GM18861 (cell line): ENCODE measurements at regions not wholly inside any gene's neighbourhood (a gene's known extent, or its start where the extent isn't known, plus 50 kb on each side); places are given as distances from the start of the nearest gene placed in this dataset.
"Not testable (repeated sequence)": the region's sequence is repeated elsewhere in the genome, so short reads cannot be mapped to it uniquely, and the experiment has no call there.

Experiments
- ATAC-seq: cut with Tn5 transposase; IDR thresholded peaks from one replicate; pipeline ENCODE4 v1.9.1; 2021; ENCODE audit not compliant: unreplicated experiment

GRCh38 chr12:125956186-125956585 lies 891.0 kb downstream of the AACS start:
- no peak for ATAC-seq

GRCh38 chr12:125966641-125967040 lies 901.4 kb downstream of the AACS start:
- no peak for ATAC-seq

DNA sequence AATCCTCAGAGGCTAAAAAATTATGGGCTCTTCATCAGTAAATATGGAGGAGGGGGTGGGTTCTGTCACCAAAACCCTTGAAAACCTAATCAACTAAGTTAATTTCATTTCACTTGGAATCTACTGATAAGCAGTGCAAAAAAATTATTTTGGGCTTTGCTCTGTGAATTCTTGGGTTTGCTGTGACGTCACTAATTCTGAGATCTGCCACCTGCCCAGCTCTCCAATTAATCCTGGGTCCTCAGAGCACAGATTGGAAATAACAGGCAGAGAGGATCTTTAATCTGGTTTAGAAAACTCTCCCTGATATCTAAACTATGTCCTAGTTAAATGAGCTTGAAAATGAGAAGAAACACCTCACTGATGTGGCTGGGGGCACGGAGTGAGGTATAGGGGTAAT lies 903.2 kb downstream of the AACS start:
- ATAC-seq, result no peak

GRCh38 chr12:125971981-125972380 lies 906.7 kb downstream of the AACS start:
- no peak for ATAC-seq

DNA sequence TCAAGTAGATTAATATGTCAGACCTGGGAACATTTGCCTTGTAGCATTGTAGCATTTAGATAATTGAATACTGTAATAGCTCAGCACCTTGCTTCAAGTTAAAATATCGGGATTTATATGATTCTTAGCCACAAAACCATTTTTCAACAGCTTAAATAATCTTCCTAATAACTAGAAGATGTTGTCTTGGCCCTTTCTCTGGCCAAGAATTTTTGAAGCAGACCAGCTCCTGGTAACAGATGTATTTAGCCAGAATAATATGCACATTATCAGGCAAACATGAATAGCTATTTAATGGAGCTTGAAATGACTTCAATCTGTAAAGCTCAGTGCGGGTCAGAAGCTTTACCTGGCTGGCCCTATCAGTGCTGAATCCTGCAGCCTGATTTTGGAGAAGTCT lies 913.1 kb downstream of the AACS start:
- ATAC-seq, result no peak

DNA sequence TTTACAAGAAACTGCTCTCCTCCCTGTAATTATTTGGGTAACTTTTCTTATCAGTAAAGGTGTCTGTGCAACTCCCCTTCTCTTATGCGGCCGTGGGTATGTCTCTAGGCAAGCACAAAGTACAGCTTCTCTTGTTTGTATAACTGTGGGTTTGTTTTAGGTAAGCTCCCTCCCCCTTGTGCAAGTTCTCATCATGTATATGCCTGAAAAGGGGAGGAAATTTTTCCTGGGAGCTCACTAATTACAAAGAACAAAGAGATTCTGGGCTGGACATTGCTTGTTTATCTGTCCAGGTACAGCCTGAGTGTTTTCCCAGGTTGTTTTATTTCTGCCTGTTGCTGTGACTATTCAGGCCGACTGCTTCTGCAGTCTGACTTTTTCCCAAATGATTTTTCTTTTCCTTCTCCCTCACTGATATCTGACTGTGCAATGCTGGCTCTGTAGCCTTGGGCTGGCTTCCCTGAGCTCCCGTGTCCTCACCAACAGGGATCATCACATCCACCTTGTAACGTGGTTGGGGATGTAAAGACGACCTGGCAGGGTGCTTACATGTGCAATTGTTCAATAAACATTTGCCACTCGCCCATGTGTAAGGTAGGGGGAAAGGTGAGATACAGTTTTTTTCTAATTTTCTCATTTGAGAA lies 916.5 kb downstream of the AACS start:
- no peak for ATAC-seq

DNA sequence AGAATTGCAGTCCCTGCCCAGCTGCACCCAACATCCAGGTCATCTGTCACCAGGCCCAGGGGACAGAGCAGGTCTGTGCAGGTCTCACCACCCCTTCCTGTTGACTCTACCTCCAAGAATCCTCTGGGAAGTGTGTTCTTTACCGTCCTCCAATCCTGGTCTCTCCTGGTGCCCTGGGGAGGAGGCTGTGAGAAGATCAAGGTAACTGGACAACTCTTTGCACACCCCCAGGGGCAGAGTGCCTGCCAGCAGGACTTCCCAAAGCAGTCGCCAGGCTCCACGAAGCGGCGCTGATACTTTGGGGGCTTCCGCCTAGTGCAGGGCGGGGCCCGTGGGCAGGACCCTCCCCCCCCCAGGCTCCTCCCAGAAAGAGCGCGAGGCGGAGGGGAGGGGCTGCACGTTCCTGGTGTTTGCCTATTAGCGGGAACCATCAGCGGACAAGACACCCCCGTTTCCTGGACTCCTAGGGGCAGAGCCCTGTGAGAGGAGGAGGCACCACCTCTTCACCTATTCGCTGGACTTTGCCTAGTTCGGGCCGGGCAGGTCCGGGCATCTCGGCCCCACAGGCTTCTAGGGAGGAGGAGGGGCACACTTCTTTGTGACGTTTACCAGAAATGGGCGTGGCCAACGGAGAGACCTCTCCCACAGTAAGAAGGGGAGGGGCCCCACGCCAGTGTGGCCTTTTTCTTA lies 918.0 kb downstream of the AACS start:
- no peak for ATAC-seq

GRCh38 chr12:125983784-125984500 lies 918.7 kb downstream of the AACS start:
- ATAC-seq, result no peak

GRCh38 chr12:125988545-125988944 lies 923.3 kb downstream of the AACS start:
- no peak for ATAC-seq

- no peak for ATAC-seq
These were observed 924.5 kb downstream of the AACS start for GRCh38 chr12:125989696-125990095.

DNA sequence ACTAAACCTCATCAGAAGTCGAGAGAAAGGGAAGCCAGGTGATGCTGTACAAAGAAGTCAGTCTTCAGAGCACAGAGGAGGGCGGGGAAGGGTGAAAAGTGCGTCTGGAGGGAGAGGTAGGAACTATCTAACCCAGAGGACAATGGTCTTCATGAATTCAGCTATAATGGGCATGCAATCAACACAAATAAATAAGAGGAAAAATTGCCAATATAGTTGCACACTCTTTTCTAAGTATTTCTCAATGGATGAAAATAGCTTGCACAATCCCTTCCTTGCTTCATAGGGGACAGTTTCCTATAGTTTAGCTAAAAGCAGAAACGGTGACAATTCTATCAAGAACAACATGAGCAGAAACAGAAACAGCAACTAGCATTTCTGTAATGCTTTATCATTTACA lies 931.2 kb downstream of the AACS start:
- no peak for ATAC-seq

DNA sequence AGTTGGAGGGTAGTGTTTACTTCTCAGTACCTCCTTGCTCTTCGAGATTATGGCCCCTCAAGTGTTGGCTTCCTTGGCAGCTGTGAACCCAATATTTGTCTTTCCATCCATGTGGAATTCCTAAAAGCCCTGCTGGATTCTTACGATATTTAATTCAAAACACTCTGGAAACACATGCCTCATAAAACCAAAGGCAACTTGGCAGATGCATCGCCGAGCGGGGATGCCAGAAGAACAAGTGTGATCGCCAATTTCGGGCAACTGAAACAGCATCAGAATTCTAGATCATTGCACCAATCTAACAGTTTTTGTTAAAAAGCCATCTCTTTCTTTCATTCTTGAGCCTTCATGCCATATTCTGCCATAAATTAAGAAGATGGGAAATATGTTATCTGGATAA lies 934.4 kb downstream of the AACS start:
- no peak for ATAC-seq

- ATAC-seq, result no peak
These were observed 954.1 kb downstream of the AACS start for GRCh38 chr12:126019385-126019784.

DNA sequence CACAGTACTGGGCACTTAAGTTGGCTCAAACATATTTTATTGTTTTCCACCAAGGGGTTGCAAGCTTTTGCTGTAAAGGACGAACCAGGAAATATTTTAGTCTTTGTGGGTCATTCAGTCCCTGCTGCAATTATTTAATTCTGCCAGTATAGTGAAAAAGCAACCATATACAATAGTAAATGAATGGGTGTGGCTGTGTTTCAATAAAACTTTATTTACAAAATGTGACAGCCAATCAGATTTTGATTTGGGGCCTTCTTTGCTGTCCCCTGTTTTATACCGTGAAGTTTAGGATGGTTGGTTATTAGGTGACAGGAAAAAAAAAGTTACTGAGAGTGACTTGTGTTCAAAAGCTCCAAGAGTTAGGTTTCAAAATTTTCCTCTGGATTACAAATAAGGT lies 956.4 kb downstream of the AACS start:
- no peak for ATAC-seq

DNA sequence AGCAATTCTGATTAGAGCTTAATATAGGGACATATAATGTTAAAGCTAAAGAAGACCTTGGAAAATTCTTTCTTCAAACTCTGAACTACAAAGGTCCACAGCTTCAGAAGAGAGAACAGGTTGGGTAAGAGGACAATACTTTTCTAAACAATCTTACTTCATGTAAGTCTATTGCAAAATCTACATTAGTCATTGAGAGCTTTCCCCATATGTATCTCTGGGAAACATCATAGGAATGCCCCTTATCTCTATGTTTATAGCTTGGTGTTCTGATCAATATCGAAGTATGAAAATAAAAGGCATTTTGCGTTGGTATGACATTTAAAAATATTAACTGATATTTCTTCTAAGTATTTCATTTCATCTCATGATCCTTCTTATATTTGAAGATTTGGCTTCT lies 962.6 kb downstream of the AACS start:
- ATAC-seq, result no peak

- ATAC-seq, result no peak
These were observed 965.3 kb downstream of the AACS start for GRCh38 chr12:126030573-126030972.

DNA sequence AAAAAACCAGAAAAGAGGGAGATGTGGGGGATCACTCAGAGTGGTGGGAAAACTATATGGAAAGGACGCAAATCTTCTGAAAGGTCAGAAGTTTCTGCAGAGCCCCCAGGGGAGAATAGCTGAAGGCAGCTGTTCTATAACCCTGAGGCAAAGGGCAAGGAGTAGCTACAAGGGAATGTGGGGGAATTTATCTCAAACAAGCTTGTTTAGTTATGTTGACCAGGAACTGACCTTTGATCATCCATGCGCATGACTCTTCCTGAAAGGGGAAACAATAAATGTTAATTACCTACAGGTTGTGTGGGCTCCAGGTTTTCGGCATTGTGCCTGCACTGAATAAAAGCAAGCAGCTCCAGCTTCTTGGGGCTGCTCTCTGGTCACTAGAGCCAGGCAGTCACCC lies 968.5 kb downstream of the AACS start:
- ATAC-seq, result no peak

DNA sequence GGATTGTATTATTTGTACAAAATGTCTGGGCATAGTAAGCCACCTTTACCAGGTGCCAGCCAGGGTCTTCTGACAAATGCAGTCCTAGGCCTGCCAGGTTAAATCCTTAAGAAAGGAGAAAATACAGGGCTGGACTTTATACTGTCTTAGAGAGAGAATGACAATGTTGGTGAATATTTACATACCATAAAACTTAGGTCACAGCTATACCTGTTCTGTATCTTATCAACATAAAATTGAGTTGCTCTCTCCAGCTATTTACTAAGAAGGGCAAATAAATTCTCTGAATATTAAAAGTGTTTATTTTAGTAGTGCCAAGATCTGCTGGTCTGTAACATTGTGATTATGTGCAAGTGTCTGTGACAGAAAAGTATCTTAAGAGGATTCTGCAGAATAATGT lies 971.1 kb downstream of the AACS start:
- no peak for ATAC-seq

GRCh38 chr12:126038434-126038833 lies 973.2 kb downstream of the AACS start:
- ATAC-seq, result no peak

DNA sequence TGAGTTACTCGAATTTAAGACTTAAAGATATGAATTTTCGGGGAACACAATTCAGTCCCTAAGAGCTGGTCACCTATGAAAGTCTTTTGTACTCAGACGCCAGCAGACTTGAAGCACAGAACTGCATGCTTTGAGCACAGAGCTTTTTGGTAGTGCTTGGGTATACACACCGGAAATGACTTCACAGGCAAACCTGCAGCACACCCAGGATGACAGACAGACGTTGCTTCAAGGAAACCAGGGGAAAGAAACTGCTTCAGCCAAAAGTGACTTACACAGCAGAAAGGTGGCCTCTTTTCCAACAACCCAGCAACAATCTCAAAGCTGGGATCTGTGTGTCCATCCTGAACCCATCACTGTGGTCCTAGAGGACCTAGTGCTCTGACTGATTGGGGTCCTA lies 975.1 kb downstream of the AACS start:
- no peak for ATAC-seq

DNA sequence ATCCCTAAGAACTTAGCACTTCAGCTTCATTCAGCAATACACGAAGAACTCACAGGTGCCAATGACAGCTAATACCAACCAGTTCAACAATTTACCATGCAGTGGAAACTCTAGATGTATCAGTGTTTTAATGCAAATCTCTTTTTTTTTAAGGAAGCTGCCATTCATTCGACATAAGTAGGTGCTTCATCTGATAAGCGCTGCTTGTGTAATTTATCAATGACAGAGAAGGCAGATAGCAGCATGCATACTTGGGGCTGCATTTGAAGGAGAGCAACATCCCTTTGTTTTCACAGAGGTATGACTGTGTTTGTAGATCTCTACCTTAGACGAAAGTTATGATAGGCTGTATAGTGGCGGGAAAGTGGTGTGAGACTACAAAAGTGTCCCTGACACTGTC lies 977.1 kb downstream of the AACS start:
- no peak for ATAC-seq

- ATAC-seq, result not testable (repeated sequence)
These were observed 984.3 kb downstream of the AACS start for GRCh38 chr12:126049501-126049900.
